Smooth muscle cell of the brain vasculature (primary cell): ENCODE measurements at regions not wholly inside any gene's neighbourhood (a gene's known extent, or its start where the extent isn't known, plus 50 kb on each side); places are given as distances from the start of the nearest gene placed in this dataset.
"Not testable (repeated sequence)": the region's sequence is repeated elsewhere in the genome, so short reads cannot be mapped to it uniquely, and the experiment has no call there.

Experiments used
- DNase-seq: peaks from one replicate; pipeline ENCODE4 v3.0.0-alpha.2; 2012; ENCODE audit warnings: low read depth, low spot score

- DNase-seq, result no peak
These were observed 177.5 kb downstream of the MTCL1 start for GRCh38 chr18:8882632-8883408.

- no peak for DNase-seq
These were observed 178.0 kb downstream of the MTCL1 start for GRCh38 chr18:8883409-8883668.

- DNase-seq, result not testable (repeated sequence)
These were observed 182.5 kb downstream of the MTCL1 start for GRCh38 chr18:8887877-8888276.

- no peak for DNase-seq
These were observed 184.1 kb downstream of the MTCL1 start for GRCh38 chr18:8889489-8889888.

GRCh38 chr18:8890503-8890902 lies 185.1 kb downstream of the MTCL1 start:
- not testable (repeated sequence) for DNase-seq

- DNase-seq, result peak; percentile 7
These were observed 185.7 kb downstream of the MTCL1 start for GRCh38 chr18:8890957-8891464.

- DNase-seq, result no peak
These were observed 187.9 kb downstream of the MTCL1 start for GRCh38 chr18:8893221-8893620.

GRCh38 chr18:8893628-8894231 lies 188.4 kb downstream of the MTCL1 start:
- DNase-seq, result no peak

GRCh38 chr18:8894823-8895222 lies 189.5 kb downstream of the MTCL1 start:
- no peak for DNase-seq

- DNase-seq, result no peak
These were observed 190.0 kb downstream of the MTCL1 start for GRCh38 chr18:8895341-8895740.

GRCh38 chr18:8895987-8896619 lies 190.7 kb downstream of the MTCL1 start:
- DNase-seq, result no peak

- DNase-seq, result no peak
These were observed 193.6 kb downstream of the MTCL1 start for GRCh38 chr18:8899000-8899399.

- DNase-seq, result no peak
These were observed 195.2 kb downstream of the MTCL1 start for GRCh38 chr18:8900552-8900951.

GRCh38 chr18:8901019-8901418 lies 195.7 kb downstream of the MTCL1 start:
- no peak for DNase-seq

GRCh38 chr18:8904316-8904715 lies 198.2 kb upstream of the NDUFV2 start:
- no peak for DNase-seq

- no peak for DNase-seq
These were observed 193.5 kb upstream of the NDUFV2 start for GRCh38 chr18:8908792-8909510.

- DNase-seq, result no peak
These were observed 192.2 kb upstream of the NDUFV2 start for GRCh38 chr18:8910186-8910822.

- no peak for DNase-seq
These were observed 191.7 kb upstream of the NDUFV2 start for GRCh38 chr18:8910843-8911242.

GRCh38 chr18:8911408-8912340 lies 190.8 kb upstream of the NDUFV2 start:
- no peak for DNase-seq
